AG09319 (cell line): ENCODE measurements at regions not wholly inside any gene's neighbourhood (a gene's known extent, or its start where the extent isn't known, plus 50 kb on each side); places are given as distances from the start of the nearest gene placed in this dataset.

ENCODE experiments used
- DNase-seq: peaks from one replicate; pipeline ENCODE4 v3.0.0-alpha.2; 2010; ENCODE audit warnings: low read depth; ENCODE audit errors: extremely low read depth
- CTCF ChIP-seq: IDR thresholded peaks from 2 replicates; pipeline ENCODE4 v1.5.1; 2011; ENCODE audit warnings: low read depth, mild to moderate bottlenecking, inconsistent platforms, low read length, moderate library complexity

GRCh38 chr6:122068291-122068769, 331.1 kb upstream of the HSF2 start:
- no peak for TF ChIP-seq CTCF
- peak; percentile 71 for DNase-seq

GRCh38 chr6:122069932-122070331, 329.5 kb upstream of the HSF2 start:
- no peak for DNase-seq
- TF ChIP-seq CTCF, result no peak

- DNase-seq, result no peak
- TF ChIP-seq CTCF, result no peak
These were observed 327.3 kb upstream of the HSF2 start for GRCh38 chr6:122072014-122072647.

- TF ChIP-seq CTCF, result no peak
- no peak for DNase-seq
These were observed 324.2 kb upstream of the HSF2 start for GRCh38 chr6:122075084-122075838.

GRCh38 chr6:122075917-122076316, 323.5 kb upstream of the HSF2 start:
- DNase-seq, result no peak
- TF ChIP-seq CTCF, result no peak

GRCh38 chr6:122077603-122078002, 321.8 kb upstream of the HSF2 start:
- no peak for DNase-seq
- TF ChIP-seq CTCF, result no peak

- no peak for DNase-seq
- no peak for TF ChIP-seq CTCF
These were observed 321.0 kb upstream of the HSF2 start for GRCh38 chr6:122078481-122078880.
